ENCODE measurements at regions not wholly inside any gene's neighbourhood (a gene's known extent, or its start where the extent isn't known, plus 50 kb on each side); places are given as distances from the start of the nearest gene placed in this dataset.

DNA sequence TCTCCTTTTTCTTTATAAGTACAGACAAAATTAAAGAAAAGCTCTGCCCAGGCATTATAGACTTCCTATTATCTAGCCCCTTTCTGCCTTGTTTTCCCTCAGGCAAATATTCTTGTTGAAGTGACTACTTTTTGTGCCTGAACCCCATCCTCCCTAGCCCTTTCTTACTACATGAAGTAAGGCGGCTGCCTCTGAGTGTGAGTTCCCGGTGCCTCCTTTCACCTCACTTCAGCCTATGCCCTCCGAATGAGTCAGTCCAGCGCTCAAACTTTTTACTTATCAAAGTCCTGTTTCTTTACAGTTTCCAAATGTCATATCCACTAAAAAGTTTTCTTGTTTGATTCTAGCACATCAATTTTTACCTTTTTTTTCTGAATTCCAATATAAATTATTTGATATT, 778.3 kb upstream of the NRXN1 start:
- H3K27me3 ChIP-seq, result no peaks in the 10 kb centered on the region
- no peaks in the 10 kb centered on the region for H3K9me3 ChIP-seq
- ATAC-seq (no peak), DNase-seq (no peak)
- TF ChIP-seq CTCF (IDR thresholded peaks at IDR 0.05), result no peak
- no peaks in the 10 kb centered on the region for H3K4me1 ChIP-seq
- H3K36me3 ChIP-seq, result no peaks in the 10 kb centered on the region
- intact Hi-C loops (cut with DNase I), result no loop called here
- no peak overlapping the region for H3K27ac ChIP-seq
- no peak overlapping the region for H3K4me3 ChIP-seq
- WGBS, 2 donors, result 95 to 97% methylated on average over 4 of the region's 4 CpGs

DNA sequence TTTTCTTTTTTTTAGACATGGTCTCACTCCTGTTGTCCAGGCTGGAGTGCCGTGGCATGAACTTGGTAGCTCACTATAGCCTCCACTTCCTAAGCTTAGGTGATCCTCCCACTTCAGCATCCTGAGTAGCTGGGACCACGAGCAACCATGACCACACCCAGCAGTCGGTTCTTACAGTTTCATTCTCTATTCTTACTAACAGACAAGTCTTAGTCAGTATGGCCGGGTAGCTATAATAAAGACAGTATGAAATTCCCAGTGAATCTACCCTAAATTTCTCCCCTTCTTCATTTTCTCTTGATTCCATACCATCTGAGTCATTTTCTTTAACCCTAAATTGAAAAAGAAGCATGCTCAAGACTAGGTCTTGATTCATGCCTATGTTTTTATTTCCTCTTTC, 775.3 kb upstream of the NRXN1 start:
- H3K27ac ChIP-seq, result no peak overlapping the region
- no peak overlapping the region for H3K4me3 ChIP-seq
- H3K4me1 ChIP-seq, result no peaks in the 10 kb centered on the region
- intact Hi-C loops (cut with DNase I), result no loop called here
- no peaks in the 10 kb centered on the region for H3K27me3 ChIP-seq
- no peak for ATAC-seq
- 74 to 85% methylated on average over 4 of the region's 4 CpGs for WGBS, 2 donors
- TF ChIP-seq CTCF (IDR thresholded peaks at IDR 0.05), result no peak
- peaks cover 0 to 3% (median 0%) of the 10 kb centered on the region in 11 donors for H3K9me3 ChIP-seq
- DNase-seq, result no peak
- no peaks in the 10 kb centered on the region for H3K36me3 ChIP-seq

- intact Hi-C loops (cut with DNase I), result no loop called here
- TF ChIP-seq CTCF (IDR thresholded peaks at IDR 0.05), result no peak
- H3K27me3 ChIP-seq, result no peaks in the 10 kb centered on the region
- 77 to 80% methylated on average over 6 of the region's 6 CpGs for WGBS, 2 donors
- no peak overlapping the region for H3K27ac ChIP-seq
- ATAC-seq, result no peak
- no peaks in the 10 kb centered on the region for H3K36me3 ChIP-seq
- no peak for DNase-seq
- H3K9me3 ChIP-seq, result peaks cover 0 to 21% (median 0%) of the 10 kb centered on the region in 11 donors
- no peak overlapping the region for H3K4me3 ChIP-seq
- H3K4me1 ChIP-seq, result no peaks in the 10 kb centered on the region
Measured at GRCh38 chr2:51795248-51795888, 763.4 kb upstream of the NRXN1 start.

DNA sequence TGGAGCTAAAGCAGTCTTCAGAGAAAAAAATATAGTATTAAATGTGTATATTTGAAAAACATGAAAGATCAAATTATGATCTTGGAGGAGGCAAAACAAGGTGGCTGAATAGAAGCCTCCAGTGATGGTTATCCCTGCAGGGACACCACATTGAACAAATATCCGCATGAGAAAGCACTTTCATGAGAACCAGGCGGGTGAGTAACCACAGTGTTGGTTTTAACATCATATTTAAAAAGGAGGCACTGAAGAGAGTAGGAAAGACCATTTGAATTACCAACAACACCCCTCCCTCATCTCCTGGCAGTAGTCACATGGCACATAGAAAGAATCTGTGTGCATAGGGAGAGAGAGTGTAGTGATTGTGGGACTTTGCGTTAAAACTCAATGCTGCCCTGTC, 759.6 kb upstream of the NRXN1 start:
- Histone ChIP-seq H3K36me3 (no peaks in the 10 kb centered on the region), H3K27ac (no peak overlapping the region), H3K27me3 (no peaks in the 10 kb centered on the region), H3K4me1 (no peaks in the 10 kb centered on the region), H3K4me3 (no peak overlapping the region), H3K9me3 (peaks cover 0 to 8% (median 0%) of the 10 kb centered on the region in 11 donors)
- intact Hi-C loops (cut with DNase I), result no loop called here
- WGBS, 2 donors, result 94 to 96% methylated on average over 3 of the region's 3 CpGs
- DNase-seq, result no peak
- no peak for ATAC-seq
- no peak for TF ChIP-seq CTCF (IDR thresholded peaks at IDR 0.05)
